OCI-LY1 (cell line): ENCODE measurements at regions not wholly inside any gene's neighbourhood (a gene's known extent, or its start where the extent isn't known, plus 50 kb on each side); places are given as distances from the start of the nearest gene placed in this dataset.

ENCODE experiments used
- H2AFZ ChIP-seq: fragments of 200-600 bp; sonication (generic), shearing (Covaris generic); 2 replicates; pipeline ENCODE4 v1.6.0; 2014; ENCODE audit warnings: antibody characterized with exemption, mild to moderate bottlenecking, low read length
- H3F3A ChIP-seq: fragments of 200-600 bp; sonication (generic), shearing (Covaris generic); 2 replicates; pipeline ENCODE4 v1.6.0; 2014; ENCODE audit warnings: mild to moderate bottlenecking, antibody characterized with exemption, low read length, moderate library complexity; ENCODE audit not compliant: insufficient read depth
- H3K27ac ChIP-seq: fragments of 200-600 bp; sonication (generic); 2 replicates; pipeline ENCODE4 v1.5.1; 2014; ENCODE audit warnings: low read length, mixed run types, mild to moderate bottlenecking, low read depth; ENCODE audit not compliant: poor library complexity, severe bottlenecking
- H3K27me3 ChIP-seq: fragments of 200-600 bp; sonication (generic); 2 replicates; pipeline ENCODE4 v1.6.0; 2014; ENCODE audit warnings: antibody characterized with exemption, mild to moderate bottlenecking, low read length, moderate library complexity; ENCODE audit not compliant: insufficient read depth
- H3K36me3 ChIP-seq: fragments of 200-600 bp; sonication (generic); 2 replicates; pipeline ENCODE4 v1.6.1; 2014; ENCODE audit warnings: mild to moderate bottlenecking, antibody characterized with exemption, low read length, moderate library complexity, mixed read lengths; ENCODE audit not compliant: insufficient read depth
- H3K4me1 ChIP-seq: fragments of 200-600 bp; sonication (generic); 2 replicates; pipeline ENCODE4 v1.5.1; 2014; ENCODE audit warnings: mild to moderate bottlenecking, low read length, moderate library complexity; ENCODE audit not compliant: insufficient read depth, severe bottlenecking
- H3K4me2 ChIP-seq: fragments of 200-600 bp; sonication (generic), shearing (Covaris generic); 2 replicates; pipeline ENCODE4 v1.6.1; 2014; ENCODE audit warnings: low read length
- H3K4me3 ChIP-seq: fragments of 200-600 bp; sonication (generic); 2 replicates; pipeline ENCODE4 v1.5.1; 2014; ENCODE audit warnings: low read length, low read depth, mild to moderate bottlenecking, mixed read lengths; ENCODE audit not compliant: poor library complexity, severe bottlenecking
- H3K79me2 ChIP-seq: fragments of 200-600 bp; shearing (Covaris generic); 2 replicates; pipeline ENCODE4 v1.6.1; 2016; ENCODE audit warnings: mixed run types, low read length, mixed read lengths; ENCODE audit not compliant: insufficient read depth
- H3K9ac ChIP-seq: fragments of 200-600 bp; sonication (generic), shearing (Covaris generic); 2 replicates; pipeline ENCODE4 v1.6.1; 2014; ENCODE audit warnings: mild to moderate bottlenecking, low read length, mixed read lengths
- H3K9me2 ChIP-seq: fragments of 200-600 bp; sonication (generic), shearing (Covaris generic); 2 replicates; pipeline ENCODE4 v1.6.1; 2014; ENCODE audit warnings: low read depth, mild to moderate bottlenecking, low read length, mixed read lengths
- H3K9me3 ChIP-seq: fragments of 200-600 bp; shearing (Covaris generic); 2 replicates; pipeline ENCODE4 v1.6.1; 2014; ENCODE audit warnings: low read length, mixed read lengths
- H4K20me1 ChIP-seq: fragments of 200-600 bp; sonication (generic), shearing (Covaris generic); 2 replicates; pipeline ENCODE4 v1.6.0; 2016; ENCODE audit warnings: mild to moderate bottlenecking, low read length; ENCODE audit not compliant: insufficient read depth
- CTCF ChIP-seq: fragments of 200-600 bp; sonication (generic), shearing (Covaris generic); IDR thresholded peaks from 2 replicates; pipeline ENCODE4 v1.5.1; 2017; ENCODE audit warnings: mild to moderate bottlenecking, antibody characterized with exemption, low read length, moderate library complexity, mixed read lengths
- EZH2 ChIP-seq: fragments of 200-600 bp; sonication (generic), shearing (Covaris generic); IDR thresholded peaks from 2 replicates; pipeline ENCODE4 v1.8.0; 2017; ENCODE audit warnings: borderline replicate concordance, mixed run types, mild to moderate bottlenecking, antibody characterized with exemption, low read length, moderate library complexity, mixed read lengths

- H3K9me3 ChIP-seq, result no peaks in the 10 kb centered on the region
- no peak overlapping the region for H3K27ac ChIP-seq
- no peak overlapping the region for H2AFZ ChIP-seq
- H3K79me2 ChIP-seq, result no peaks in the 10 kb centered on the region
- H3K4me2 ChIP-seq, result no peak overlapping the region
- H3K27me3 ChIP-seq, result no peaks in the 10 kb centered on the region
- H3F3A ChIP-seq, result no peaks in the 10 kb centered on the region
- H3K9ac ChIP-seq, result no peak overlapping the region
- H3K4me1 ChIP-seq, result no peaks in the 10 kb centered on the region
- H4K20me1 ChIP-seq, result no peaks in the 10 kb centered on the region
- no peaks in the 10 kb centered on the region for H3K36me3 ChIP-seq
- no peak for TF ChIP-seq EZH2
- no peak for TF ChIP-seq CTCF
- H3K9me2 ChIP-seq, result no peaks in the 10 kb centered on the region
- no peak overlapping the region for H3K4me3 ChIP-seq
Measured at GRCh38 chr10:106446920-106447319, 717.6 kb downstream of the SORCS1 start.

GRCh38 chr10:106442223-106442622 is 722.3 kb downstream of the SORCS1 start:
- Histone ChIP-seq H3K36me3 (no peaks in the 10 kb centered on the region), H3K79me2 (no peaks in the 10 kb centered on the region), H3K4me1 (no peaks in the 10 kb centered on the region), H3K9ac (no peak overlapping the region), H3K4me3 (no peak overlapping the region), H3K27ac (no peak overlapping the region), H3K9me2 (no peaks in the 10 kb centered on the region), H4K20me1 (no peaks in the 10 kb centered on the region), H3K4me2 (no peak overlapping the region), H3K9me3 (no peaks in the 10 kb centered on the region), H2AFZ (no peak overlapping the region), H3K27me3 (no peaks in the 10 kb centered on the region), H3F3A (no peaks in the 10 kb centered on the region)
- TF ChIP-seq EZH2, result no peak
- no peak for TF ChIP-seq CTCF

- no peak for TF ChIP-seq EZH2
- TF ChIP-seq CTCF, result no peak
- H4K20me1 ChIP-seq, result no peaks in the 10 kb centered on the region
- H3F3A ChIP-seq, result no peaks in the 10 kb centered on the region
- no peak overlapping the region for H3K4me3 ChIP-seq
- no peaks in the 10 kb centered on the region for H3K4me1 ChIP-seq
- H3K9ac ChIP-seq, result no peak overlapping the region
- H3K9me3 ChIP-seq, result no peaks in the 10 kb centered on the region
- H3K9me2 ChIP-seq, result no peaks in the 10 kb centered on the region
- no peaks in the 10 kb centered on the region for H3K27me3 ChIP-seq
- no peak overlapping the region for H3K27ac ChIP-seq
- no peak overlapping the region for H3K4me2 ChIP-seq
- no peak overlapping the region for H2AFZ ChIP-seq
- H3K79me2 ChIP-seq, result no peaks in the 10 kb centered on the region
- no peaks in the 10 kb centered on the region for H3K36me3 ChIP-seq
Measured at GRCh38 chr10:106440767-106441166, 723.7 kb downstream of the SORCS1 start.
